WI38 (cell line): ENCODE measurements at regions not wholly inside any gene's neighbourhood (a gene's known extent, or its start where the extent isn't known, plus 50 kb on each side); places are given as distances from the start of the nearest gene placed in this dataset.
"Not testable (repeated sequence)": the region's sequence is repeated elsewhere in the genome, so short reads cannot be mapped to it uniquely, and the experiment has no call there.

ENCODE experiments used
- H3K4me3 ChIP-seq: 2 replicates; pipeline ENCODE4 v1.5.1; 2011; ENCODE audit warnings: low read depth, mild to moderate bottlenecking, control low read depth, low read length
- CTCF ChIP-seq: IDR thresholded peaks from 2 replicates; pipeline ENCODE4 v1.5.1; 2012; ENCODE audit warnings: low read depth, mild to moderate bottlenecking, control low read depth, low read length

GRCh38 chr15:81680829-81681228 lies 306.8 kb upstream of the TMC3 start:
- no peak for TF ChIP-seq CTCF
- H3K4me3 ChIP-seq, result no peak overlapping the region

DNA sequence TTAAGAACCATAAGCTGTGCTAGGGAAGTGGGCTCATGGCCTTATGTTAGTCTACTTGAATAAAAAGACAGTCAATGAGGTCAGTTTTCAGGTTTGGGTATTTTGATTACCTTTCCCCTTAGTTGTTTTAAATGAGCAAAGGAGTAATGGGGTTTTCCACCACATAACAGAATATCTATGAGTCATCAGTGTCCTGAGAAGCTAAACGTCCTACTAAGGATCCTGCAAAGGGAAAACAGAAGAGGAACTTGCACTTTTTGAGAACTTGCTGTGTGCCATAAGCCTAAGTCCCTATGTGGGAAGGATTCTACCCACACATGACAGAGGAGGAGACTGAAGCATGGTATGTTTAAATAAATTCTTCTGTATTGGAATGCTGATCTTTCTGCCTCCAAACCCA lies 292.8 kb upstream of the TMC3 start:
- no peak overlapping the region for H3K4me3 ChIP-seq
- no peak for TF ChIP-seq CTCF

DNA sequence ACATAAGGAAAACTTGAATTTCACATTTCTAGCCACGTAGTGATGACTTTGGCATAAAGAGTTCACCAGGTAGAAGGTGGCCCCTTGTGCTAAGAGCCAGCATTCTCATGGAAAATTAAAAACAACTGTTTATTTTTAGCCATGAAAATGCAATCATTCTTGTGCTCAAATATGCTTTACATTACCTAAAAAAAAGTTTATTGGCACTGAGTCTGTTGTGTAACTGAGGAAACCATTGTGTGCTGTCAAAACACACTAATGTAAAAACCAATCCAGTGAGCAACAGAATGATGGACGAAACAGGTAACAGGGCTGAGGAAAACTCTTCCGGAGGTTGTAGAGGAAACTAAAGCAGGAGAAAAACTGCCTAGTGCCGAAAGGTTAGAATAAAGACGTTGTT lies 287.0 kb upstream of the TMC3 start:
- no peak overlapping the region for H3K4me3 ChIP-seq
- TF ChIP-seq CTCF, result no peak

GRCh38 chr15:81653259-81653658 lies 279.2 kb upstream of the TMC3 start:
- TF ChIP-seq CTCF, result no peak
- no peak overlapping the region for H3K4me3 ChIP-seq

GRCh38 chr15:81645470-81645869 lies 271.5 kb upstream of the TMC3 start:
- no peak for TF ChIP-seq CTCF
- H3K4me3 ChIP-seq, result no peak overlapping the region

DNA sequence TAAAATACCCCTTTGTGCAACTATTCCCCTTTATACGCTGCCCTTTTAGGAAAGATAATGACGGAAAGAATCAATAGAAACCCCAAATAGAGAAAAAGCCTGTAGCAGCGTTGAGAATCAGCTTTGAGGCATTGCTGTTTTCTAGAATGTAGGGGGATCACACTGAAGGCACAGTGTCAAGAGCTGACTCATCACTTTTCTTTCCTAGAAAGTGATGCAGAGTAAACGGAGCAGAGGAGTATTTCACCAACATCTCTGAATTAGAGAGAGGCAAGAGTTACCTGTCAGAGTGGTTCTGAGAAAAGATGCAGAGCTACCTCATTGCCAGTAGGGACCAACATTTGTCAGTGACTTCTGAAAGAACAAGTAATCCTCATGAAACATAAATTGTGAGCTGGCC lies 269.8 kb upstream of the TMC3 start:
- TF ChIP-seq CTCF, result no peak
- no peak overlapping the region for H3K4me3 ChIP-seq

- TF ChIP-seq CTCF, result no peak
- H3K4me3 ChIP-seq, result no peak overlapping the region
Observed at GRCh38 chr15:81642451-81642990, 268.5 kb upstream of the TMC3 start.

DNA sequence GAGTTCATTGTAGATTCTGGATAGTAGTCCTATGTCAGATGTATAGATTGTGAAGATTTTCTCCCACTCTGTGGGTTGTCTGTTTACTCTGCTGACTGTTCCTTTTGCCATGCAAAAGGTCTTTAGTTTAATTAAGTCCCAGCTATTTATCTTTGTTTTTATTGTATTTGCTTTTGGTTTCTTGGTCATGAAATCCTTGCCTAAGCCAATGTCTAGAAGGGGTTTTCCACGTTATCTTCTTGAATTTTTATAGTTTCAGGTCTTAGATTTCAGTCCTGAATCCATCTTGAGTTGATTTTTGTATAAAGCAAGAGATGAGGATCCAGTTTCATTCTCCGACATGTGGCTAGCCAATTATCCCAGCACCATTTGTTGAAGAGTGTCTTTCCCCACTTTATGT lies 262.1 kb upstream of the TMC3 start:
- not testable (repeated sequence) for H3K4me3 ChIP-seq
